OCI-LY7 (cell line): ENCODE measurements at regions not wholly inside any gene's neighbourhood (a gene's known extent, or its start where the extent isn't known, plus 50 kb on each side); places are given as distances from the start of the nearest gene placed in this dataset.

Experiments used
- EZH2phosphoT487 ChIP-seq: fragments of 200-600 bp; sonication (generic); IDR thresholded peaks from 2 replicates; pipeline ENCODE4 v1.6.1; 2018; ENCODE audit warnings: low read depth, borderline replicate concordance, mild to moderate bottlenecking, mixed run types, antibody characterized with exemption, low read length, moderate library complexity, mixed read lengths
- TF ChIP-seq, protein P1 (sequence below): fragments of 200-600 bp; sonication (generic); conservative IDR thresholded peaks from 2 replicates; pipeline ENCODE4 v1.5.1; 2014; ENCODE audit warnings: mild to moderate bottlenecking, antibody characterized with exemption, low read length, moderate library complexity, mixed read lengths

- TF ChIP-seq, protein P1, sequence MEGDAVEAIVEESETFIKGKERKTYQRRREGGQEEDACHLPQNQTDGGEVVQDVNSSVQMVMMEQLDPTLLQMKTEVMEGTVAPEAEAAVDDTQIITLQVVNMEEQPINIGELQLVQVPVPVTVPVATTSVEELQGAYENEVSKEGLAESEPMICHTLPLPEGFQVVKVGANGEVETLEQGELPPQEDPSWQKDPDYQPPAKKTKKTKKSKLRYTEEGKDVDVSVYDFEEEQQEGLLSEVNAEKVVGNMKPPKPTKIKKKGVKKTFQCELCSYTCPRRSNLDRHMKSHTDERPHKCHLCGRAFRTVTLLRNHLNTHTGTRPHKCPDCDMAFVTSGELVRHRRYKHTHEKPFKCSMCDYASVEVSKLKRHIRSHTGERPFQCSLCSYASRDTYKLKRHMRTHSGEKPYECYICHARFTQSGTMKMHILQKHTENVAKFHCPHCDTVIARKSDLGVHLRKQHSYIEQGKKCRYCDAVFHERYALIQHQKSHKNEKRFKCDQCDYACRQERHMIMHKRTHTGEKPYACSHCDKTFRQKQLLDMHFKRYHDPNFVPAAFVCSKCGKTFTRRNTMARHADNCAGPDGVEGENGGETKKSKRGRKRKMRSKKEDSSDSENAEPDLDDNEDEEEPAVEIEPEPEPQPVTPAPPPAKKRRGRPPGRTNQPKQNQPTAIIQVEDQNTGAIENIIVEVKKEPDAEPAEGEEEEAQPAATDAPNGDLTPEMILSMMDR = no peak
- no peak for TF ChIP-seq EZH2phosphoT487
These were observed 199.7 kb upstream of the MAGI2 start for GRCh38 chr7:79653136-79653631.
